Eye (tissue), 1 donor: ENCODE measurements at regions not wholly inside any gene's neighbourhood (a gene's known extent, or its start where the extent isn't known, plus 50 kb on each side); places are given as distances from the start of the nearest gene placed in this dataset.
"Not testable (repeated sequence)": the region's sequence is repeated elsewhere in the genome, so short reads cannot be mapped to it uniquely, and the experiment has no call there.

Experiments
- DNase-seq: peaks from one replicate; pipeline ENCODE4 v3.0.0-alpha.2; 2015

DNA sequence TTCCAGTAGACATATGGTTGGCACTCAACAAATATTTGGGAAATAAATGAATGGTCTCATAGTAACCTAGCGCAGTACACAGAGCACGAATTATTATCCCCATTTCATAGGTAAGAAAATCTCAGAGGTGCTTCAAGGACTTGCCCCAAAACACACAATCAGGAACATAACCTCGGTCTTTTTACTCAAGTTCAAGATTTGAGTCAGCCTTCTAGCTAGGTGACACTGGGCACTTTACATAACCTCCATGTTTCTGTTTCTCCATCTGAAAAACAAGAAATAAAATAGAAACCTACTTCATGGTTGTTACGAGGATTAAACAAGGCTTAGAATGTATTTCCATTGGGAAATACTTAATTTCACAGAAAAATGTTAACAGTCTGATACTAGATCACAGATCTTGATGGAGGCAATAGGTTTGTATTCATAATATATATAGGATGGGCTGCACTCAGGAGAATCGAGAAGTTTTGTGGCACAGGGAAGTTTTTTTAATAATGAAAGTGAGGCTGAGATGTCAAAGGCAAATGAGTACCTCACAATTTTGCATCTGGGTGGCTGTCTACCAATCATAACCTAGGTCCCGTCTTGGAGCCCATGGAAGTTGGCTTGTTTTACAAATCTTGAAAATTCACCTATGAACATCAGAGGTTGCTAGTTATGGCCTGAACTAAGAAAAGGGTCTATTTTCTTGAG lies 147.4 kb upstream of the ZC3H12C start:
- DNase-seq = no peak

DNA sequence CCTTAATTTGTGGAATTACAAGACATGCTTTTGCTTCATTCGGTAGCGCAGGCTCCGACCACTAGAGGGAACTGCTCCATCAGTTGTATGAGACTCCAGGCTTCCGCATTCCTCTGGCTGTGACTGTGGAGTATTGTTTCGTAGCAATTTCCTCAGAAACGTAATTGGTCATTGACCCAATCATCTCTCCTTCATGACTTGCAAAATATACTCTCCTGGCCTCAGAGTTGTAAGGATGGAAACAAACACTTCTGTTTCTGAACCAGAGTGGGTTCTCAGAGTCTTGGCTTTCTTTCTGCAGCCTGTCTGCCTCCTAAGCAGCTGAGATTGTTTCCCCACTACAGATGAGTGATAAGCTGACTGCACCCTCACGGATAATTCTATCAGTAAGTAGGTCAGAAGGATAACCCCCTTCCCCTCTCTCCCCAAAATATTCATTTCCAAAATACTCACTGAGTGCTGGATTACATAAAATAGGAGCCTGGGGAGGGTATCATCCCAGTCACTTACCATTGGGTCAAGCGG lies 146.8 kb upstream of the ZC3H12C start:
- peak; percentile 96 for DNase-seq

DNA sequence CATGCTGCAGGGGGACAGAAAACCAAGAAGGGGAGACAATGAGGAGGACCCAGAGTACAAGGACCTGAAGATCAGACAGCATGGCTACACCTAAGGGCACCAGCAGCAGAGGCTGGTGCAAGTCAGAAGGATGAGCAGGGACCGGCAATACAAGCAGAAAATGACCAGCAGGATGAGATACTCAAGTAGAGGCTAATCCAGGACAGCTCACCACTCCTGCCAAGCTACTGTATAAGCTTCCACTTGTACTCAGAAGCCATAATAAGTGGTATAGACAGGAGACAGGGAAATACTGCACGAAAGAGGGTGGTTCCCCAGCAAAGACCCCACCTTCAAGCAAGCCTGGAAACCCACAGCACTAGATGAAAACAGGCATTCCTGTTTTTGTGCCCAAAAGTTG lies 138.7 kb upstream of the ZC3H12C start:
- no peak for DNase-seq

DNA sequence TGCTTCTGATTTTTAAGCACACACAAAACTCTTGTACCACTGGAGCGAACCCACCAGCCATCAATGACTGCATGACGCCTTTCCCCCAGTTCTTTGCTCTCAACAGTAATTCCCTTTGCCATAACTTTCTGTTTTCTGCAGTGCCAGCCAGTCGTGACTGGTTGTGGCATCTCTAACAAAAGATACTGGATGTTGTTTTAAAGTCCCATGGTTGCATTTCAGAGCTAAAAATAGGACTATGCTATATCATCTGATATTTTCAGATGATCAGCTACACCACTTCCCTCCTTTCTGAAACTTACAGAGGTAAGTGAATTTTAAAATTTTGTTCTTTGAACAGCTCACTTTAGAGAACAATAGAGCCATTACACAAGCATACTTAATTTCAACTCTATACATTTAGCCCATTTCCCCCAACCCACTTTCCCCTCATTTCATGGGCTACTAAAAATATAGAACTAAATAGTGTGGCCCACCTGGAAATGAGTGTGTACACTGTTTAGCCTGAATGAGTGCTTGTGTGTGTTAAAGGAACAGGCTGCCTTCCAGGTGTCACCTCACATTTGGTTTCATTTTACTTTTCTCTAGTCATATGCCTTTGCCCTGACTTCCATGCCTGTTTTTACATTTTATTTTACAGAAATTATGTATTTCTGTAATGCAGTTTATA lies 136.9 kb upstream of the ZC3H12C start:
- no peak for DNase-seq

DNA sequence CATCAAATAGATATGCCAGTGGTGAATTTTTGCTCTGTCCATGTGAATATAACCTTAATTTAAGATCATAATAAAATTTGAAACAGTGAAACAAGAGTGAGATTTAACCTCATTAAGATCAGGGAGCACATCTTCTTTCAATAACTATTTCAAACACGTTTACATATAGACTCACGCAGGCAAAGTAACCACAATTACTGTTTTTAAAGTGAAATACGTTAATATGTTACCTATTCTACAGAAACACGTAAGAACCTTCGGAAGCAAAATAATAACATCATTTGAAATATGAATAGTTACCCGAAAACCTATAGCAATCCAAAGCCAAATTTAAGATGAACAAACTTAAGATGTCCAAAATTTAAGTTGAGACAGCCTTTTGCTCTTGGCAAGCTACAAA lies 136.2 kb upstream of the ZC3H12C start:
- no peak for DNase-seq

DNA sequence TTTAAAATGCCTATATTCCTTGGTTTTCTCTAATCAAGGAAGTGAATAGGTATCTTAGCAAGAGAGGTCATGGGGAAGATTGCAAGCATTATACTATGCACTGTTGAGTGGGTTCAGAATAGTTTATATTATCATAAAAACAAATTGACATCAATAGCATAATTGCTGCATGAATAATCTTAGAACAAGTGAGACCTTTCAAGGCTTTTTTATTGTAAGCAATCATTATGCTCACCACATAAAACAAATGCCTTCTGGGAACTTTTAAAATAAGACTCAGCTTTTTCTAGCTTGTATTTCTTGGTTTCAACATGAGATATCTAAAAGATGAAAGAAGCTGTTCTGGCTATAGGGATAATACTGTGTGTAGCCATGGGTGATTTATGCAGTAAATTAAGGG lies 135.6 kb upstream of the ZC3H12C start:
- no peak for DNase-seq

DNA sequence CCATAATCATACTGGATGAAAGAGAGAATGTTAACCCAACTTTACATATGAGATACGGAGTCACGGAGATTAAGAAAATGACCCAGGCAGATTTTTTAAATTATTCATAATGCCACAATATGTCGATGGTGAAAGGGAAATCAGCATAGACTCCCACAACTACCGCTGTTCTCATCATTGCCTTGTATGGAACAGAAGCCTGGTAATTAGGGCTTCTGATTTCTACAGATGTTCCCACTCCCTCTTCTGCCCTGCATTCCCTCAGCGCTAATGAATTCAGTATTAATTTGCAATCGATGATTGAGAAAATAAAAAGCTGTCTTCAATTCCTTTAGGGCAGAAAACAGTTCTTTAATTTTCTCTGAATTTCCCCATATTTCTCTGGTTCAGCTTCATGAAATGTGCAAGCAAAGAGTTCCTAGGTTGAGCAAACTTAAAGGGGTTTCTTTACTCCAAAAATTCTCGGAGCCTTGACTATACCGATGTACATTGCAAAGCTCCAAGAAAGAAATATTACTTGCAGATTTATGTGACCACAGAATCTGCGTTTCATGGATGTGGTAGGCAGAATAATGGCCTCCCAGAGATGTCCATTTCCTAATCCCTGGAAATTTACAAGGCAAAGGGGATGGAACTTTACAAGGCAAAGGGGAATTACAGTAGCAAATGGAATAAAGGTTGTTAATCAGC lies 134.9 kb upstream of the ZC3H12C start:
- DNase-seq = no peak

DNA sequence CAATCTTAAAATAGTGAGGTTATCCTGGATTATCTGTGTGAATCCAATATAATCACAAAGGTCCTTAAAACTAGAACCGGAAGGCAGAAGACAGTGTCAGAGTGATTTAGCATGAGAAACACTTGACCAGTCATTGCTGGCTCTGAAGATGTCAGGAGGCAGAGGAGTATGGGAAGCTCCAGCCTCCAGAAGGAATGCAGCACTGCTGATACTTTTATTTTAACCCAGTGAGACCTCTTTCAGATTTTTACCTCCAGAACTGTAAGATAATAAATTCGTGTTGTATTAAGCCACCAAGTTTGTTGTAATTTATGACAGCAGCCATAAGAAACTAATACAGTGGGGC lies 134.4 kb upstream of the ZC3H12C start:
- DNase-seq = no peak

DNA sequence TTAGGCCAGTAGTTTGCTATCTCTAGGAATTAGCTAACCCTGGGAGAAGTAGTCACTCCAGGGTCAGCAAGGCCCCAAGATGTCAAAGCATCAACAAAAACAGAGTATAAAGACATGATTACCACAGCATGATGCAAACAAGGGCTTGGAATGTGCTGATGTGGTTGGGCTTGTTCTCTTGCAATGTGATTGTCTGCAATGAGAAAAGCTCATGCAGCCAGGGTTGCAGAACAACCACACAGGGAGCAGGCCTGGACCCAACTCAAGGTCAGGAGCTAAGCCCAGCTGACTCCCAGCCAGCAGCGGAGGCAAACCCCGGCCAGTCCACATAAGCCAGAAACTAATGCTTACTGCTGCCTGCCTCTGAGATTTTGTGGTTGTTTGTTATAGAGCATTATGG lies 132.4 kb upstream of the ZC3H12C start:
- no peak for DNase-seq

DNA sequence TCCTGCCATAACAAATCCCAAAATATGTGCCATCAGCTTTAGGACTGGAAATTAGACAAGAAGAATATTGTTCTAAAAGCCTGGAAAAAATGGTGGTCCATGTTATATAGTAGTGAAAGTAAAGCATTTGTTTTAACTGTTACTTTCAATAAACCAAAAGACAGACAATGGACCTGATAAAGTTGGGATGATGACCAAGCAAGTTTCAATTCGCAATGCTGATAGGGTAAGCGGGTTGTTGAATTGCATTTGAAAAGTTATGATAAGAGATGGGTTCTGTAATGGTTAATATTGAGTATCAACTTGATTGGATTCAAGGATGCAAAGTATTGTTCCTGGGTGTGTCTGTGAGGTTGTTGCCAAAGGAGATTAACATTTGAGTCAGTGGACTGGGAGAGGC lies 131.9 kb upstream of the ZC3H12C start:
- DNase-seq = no peak

DNA sequence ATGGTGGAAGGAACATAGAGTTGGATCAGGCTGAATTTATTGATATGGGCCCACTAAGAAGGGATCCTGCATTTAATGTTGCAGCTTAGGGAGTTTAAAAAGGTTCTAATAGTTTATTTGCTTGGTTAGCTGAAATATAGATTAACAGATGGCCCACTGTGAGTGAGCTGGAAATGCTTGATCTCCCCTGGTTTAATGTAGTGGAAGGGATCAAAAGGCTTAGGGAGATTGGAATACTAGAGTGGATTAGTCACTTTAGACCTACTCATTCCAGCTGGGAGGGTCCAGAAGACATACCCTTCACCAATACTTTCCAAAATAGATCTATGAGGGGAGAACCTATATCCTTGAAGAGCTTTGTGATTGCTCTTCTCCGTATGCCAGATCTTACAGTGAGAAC lies 130.1 kb upstream of the ZC3H12C start:
- peak; percentile 19 for DNase-seq

DNA sequence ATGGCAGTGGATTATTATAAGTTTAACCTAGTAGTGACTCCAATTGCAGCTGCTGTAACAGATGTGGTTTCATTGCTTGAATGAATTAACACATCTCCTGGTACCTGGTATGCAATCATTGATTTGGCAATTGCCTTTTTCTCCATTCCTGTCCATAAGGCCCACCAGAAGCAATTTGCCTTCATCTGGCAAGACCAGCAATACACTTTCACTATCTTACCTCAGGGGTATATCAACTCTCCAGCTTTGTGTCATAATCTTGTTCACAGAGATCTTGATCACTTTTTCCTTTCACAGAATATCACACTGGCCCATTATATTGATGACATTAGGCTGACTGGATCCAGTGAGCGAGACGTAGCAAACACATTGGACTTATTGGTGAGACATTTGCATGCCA lies 128.7 kb upstream of the ZC3H12C start:
- no peak for DNase-seq

DNA sequence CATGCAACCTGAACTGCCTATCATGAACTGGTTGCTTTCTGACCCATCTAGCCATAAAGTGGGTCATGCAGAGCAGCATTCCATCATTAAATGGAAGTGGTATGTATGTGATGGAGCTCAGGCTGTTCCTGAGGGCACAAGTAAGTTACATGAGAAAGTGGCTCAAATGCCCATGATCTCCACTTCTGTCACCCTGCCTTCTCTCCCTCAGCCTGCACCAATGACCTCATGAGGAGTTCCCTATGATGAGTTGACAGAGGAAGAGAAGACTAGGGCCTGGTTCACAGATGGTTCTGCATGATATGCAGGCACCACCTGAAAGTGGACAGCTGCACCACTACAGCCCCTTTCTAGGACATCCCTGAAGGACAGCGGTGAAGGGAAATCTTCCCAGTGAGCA lies 127.7 kb upstream of the ZC3H12C start:
- DNase-seq = not testable (repeated sequence)

DNA sequence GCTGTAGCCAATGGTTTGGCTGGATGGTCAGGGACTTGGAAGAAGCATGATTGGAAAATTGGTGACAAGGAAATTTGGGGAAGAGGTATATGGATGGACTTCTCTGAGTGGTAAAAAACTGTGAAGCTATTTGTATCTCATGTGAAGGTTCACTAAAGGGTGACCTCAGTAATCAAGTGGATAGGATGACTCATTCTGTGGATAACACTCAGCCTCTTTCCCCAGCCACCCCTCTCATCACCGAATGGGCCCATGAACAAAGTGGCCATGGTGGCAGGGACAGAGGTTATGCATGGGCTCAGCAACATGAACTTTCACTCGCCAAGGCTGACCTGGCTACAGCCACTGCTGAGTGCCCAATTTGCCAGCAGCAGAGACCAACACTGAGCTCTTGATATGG lies 127.3 kb upstream of the ZC3H12C start:
- DNase-seq = not testable (repeated sequence)

DNA sequence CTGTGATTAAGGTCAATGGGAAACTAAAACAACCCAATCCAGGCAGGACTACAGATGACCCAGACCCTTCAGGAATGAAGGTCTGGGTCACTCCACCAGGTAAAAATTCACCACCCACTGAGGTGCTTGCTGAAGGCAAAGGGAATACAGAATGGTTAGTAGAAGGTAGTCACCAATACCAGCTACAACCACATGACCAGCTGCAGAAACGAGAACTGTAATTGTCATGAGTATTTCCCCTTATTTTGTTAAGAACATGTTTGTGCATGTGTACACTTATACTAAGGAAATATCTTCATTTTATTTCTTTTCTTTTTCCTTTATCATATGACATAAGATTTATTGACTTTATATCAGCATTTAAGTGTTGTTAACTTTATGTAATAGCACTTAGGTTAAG lies 126.1 kb upstream of the ZC3H12C start:
- DNase-seq = not testable (repeated sequence)

DNA sequence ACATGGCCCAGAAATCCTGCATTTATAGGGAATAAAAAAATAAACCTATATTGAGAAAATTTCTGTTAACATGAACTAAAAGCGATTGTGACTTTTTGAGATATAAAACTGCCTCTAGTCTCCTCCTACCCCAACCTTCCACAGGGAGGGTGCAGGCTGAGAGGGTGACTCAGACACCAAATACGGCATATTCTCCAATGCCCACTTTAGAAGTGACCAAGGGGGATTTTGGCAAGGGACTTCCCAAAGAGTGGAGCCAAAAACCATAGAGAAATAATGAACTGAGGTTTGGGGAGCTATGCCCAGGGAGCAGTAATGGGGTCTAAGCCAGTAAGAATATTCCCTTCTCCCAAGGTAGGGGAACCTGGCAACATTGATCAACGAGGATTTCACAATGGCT lies 124.9 kb upstream of the ZC3H12C start:
- no peak for DNase-seq

DNA sequence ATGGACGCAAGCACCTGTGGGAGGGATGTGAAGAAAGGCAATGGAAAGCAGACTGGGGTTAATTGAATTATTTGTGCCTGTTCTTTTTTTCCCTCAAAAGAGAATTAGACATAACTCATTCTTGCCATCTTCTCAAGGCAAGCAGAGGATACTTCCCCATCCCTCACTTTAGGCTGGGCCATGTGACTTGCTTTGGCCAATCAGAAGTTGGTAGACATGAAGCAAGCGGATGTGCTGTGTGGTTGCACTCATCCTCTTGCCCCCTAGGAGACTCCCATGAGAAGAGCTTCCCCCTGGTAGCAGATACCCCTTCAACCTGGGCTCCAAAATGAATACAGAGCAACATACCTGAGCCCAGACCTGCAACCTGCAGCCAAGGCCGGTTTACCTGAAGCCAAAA lies 124.4 kb upstream of the ZC3H12C start:
- no peak for DNase-seq

DNA sequence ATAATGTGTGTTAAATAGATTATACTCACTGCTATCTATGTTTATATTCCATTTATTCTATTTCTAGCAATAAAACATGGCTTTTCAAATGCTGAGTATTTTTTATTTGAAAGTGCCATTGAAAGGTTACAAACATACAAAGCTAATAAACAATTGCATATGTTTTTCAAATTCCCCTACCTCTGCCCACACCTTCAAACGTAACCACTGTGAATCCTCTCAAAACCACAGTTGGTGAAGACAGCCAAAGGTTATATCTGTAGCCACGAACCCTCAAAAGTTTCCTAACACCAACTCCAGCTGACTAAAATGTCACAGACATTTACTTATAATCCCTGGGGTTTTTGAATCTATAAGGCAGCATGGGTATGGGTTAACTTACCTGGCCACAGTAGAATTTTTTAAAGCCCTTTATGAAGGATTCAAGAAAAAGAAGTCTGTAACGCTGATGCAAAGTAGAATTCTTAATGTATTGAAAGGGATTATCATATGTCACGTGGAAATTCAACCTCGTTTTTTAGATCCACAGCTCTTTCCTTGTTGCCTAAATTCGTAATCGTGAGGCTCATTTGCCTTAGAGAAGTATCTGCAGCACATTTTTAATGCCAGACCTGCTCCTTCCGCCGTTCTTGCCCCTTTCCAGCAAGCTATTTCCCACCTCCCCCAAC lies 122.5 kb upstream of the ZC3H12C start:
- DNase-seq = no peak

DNA sequence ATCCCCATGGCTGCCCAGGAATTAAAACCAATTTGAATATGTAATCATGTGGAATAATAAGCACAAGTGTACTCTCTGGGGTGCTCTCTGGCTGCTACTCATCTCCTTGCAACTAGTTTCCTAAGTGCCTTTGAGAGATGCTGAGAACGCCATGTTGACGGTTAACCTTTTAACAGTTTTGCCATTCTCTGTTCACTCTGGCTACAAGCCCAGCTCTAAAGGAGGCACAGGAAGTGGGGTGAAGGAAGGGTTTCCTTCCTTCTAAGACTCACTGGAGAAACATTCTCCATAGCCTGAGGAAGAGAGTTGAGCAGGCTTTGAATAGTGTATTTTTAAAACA lies 122.0 kb upstream of the ZC3H12C start:
- peak; percentile 58 for DNase-seq

DNA sequence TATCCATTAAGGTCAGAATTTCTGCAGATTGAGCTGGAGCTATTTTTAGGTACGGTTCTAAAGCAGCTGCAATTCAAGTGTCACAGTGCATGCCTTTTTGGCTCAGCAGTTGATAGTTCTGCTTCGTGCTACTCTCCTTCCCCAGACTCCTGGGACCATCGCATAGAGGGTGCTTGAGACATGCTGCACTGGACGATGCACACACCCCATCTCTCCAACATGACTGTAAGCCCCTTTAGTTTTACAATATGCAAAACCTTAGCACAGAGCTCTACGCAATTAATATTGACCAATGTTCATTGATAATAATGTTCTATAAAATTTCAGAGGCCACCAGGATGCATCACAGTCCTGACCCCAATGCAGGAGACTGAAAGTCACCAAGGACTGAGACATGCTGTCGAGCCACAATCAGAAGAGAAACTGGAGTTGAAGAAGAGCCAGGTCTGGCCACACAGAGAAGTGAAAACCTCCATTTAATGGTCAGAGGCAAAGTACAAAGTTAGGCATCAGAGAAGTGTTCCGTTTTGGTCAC lies 120.9 kb upstream of the ZC3H12C start:
- DNase-seq = no peak

DNA sequence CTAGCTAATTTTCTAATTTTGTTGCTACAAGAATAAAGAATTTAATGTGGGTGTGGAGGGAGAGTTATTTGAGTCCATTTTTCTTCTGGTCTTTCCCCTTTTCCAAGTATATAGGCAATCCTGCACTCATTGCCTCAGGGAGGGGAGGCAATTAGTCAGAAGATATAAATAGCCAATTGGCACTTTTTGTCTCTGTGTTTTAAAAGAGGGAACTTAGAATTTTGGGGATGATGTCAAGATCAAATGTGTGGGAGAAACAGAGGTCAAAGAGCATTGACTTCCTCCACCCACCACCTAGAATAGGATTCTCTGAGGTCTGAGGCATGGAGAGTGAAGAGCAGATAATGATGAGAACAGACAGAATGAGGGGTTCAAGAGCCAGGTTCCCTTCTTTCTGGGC lies 120.3 kb upstream of the ZC3H12C start:
- no peak for DNase-seq

DNA sequence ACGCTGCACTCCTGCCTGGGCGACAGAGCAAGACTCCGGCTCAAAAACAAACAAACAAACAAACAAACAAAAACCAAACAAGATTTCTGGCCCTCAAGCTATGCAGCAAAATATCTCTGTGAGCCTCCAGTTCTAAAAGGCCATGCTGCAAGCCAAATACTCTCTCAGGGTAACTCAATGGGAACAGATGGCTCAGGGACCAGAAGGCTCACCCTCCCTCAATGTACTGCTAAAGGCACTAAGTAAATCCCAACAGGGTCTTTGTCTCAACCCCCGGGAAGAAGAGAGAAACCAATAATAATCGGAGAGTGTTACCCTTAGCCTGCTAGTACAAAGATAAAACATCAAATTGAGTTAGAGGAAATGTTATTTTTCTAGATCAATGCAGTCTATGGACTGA lies 119.7 kb upstream of the ZC3H12C start:
- no peak for DNase-seq

DNA sequence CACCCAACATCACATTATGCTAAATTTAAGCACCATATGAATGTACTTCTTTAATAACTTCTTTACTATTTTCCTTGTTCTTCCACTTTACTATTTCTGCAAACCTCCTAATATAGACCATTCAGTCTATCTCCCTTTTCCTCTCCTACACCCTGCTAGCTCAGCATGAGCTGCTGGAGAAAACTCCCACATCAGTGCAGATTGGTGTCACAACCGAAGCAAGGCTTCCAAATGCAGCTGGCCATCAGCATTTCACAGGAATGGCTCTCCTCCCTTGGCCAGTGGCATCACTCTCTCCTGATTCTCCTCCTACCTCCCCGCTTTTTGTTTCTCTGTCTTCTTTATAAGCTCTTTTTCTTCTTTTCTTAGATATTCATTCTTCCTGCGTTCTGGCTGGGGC lies 118.7 kb upstream of the ZC3H12C start:
- DNase-seq = no peak

DNA sequence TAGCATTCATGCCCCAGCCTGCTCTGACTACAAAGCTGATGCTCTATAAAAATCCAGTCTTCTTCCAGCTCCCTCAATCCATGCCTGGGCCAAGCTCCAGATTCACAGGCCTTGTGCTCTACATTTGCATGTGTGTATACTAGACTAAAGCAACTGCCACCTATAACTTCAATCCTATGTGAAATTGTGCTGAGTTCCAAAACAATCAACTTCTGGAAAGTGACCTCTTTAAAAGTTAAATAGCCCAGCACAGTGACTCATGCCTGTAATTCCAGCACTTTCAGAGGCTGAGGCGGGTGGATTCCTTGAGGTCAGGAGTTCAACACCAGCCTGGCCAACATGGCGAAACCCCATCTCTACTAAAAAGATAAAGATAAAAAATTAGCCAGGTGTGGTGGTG lies 114.3 kb upstream of the ZC3H12C start:
- no peak for DNase-seq
